HG03571 (cell line): ENCODE measurements at regions not wholly inside any gene's neighbourhood (a gene's known extent, or its start where the extent isn't known, plus 50 kb on each side); places are given as distances from the start of the nearest gene placed in this dataset.
"Not testable (repeated sequence)": the region's sequence is repeated elsewhere in the genome, so short reads cannot be mapped to it uniquely, and the experiment has no call there.

ENCODE experiments used
- ATAC-seq: cut with Tn5 transposase; IDR thresholded peaks from one replicate; pipeline ENCODE4 v1.9.1; 2021; ENCODE audit not compliant: unreplicated experiment

DNA sequence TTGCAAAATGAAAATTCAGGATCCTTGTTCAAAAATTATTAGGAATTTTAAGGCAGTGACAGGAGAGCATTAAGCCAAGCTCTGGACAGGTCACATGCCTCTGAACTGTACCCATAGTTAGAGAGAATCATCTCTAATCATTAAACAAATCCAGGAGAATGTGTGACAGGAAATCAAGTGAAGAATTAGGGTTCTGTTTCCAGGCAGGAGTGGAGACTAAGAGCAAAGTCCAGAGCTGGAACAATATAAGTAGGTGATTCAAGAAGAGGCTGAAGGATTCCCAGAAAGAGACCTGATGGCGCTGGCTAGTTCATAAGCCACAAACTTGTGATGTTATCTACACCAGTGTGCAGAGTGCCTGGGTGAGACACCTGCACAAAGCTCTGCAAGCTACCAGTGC lies 104.6 kb upstream of the PRKG2 start:
- no peak for ATAC-seq

GRCh38 chr4:81314897-81315470 lies 100.0 kb upstream of the PRKG2 start:
- no peak for ATAC-seq

DNA sequence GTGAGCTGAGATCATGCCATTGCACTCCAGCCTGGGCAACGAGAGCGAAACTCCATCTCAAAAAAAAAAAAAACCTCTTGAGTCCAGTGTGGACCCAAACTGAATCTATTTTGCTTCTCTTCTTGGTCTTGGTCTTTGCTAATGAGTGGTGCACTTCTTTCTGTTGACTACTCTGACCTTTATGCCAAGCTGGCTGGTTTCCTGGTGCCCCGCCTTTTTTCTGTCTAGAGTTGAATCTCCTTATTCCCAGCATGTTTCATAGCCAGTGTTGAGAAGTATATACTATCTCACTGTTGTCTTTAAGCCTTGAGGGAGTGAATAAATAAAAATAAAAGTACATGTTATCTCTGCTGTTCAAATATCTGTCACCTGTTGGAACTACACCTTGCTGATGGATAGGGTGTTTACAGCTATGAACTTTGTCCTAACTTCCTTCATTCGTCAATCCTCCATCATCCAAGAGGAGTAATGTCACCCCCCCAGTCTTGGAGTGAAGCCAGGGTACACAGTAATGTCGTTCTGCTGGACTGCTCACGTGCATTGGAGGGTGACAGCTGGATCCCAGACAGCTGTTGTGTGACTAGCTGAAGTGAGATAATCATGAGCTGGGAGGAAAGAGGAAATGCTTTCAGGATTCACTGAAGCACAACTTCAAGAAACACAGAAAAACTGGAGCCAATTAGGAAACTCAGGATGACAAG lies 99.3 kb upstream of the PRKG2 start:
- ATAC-seq: no peak

- no peak for ATAC-seq
Measured at GRCh38 chr4:81307991-81308390, 93.0 kb upstream of the PRKG2 start.

- no peak for ATAC-seq
Measured at GRCh38 chr4:81304871-81305270, 89.8 kb upstream of the PRKG2 start.

GRCh38 chr4:81300352-81300751 lies 85.3 kb upstream of the PRKG2 start:
- ATAC-seq: not testable (repeated sequence)

DNA sequence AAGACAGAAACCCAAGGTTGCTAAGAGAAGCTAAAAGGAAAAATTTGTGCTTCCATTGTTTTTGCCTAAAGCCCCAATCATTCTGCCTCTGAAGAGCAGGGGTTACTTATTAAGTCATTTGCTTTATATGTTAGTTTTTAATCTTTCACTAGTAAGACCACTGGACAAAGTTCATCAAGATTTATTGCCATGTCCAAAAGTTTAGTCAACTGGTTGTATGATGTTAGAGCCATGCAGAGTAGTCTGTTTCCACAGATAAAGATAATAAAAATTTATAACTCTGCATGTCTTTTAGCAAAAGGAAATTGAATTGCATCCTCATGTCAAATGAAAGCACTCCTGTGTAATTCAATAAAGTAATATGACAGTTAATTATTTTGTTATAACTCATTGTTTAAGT lies 75.8 kb upstream of the PRKG2 start:
- no peak for ATAC-seq

DNA sequence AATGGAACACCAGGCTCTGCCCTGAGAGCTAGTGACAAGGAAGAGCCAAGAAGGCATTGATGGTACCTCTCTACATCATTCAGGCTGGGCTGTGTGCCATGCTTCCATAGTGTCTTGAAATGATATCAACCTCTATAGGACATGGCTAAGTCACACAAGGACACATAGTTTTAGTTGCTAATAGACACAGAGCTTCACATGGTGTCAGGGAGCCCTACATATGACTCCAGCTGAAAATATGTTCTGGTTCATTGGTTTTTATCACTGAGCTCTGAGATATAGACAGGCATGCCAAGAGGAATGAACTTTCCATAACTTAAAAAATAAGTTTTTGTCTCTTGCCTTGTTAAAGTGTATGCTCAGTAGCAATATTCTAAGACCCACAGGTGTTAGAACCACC lies 72.1 kb upstream of the PRKG2 start:
- ATAC-seq: no peak

DNA sequence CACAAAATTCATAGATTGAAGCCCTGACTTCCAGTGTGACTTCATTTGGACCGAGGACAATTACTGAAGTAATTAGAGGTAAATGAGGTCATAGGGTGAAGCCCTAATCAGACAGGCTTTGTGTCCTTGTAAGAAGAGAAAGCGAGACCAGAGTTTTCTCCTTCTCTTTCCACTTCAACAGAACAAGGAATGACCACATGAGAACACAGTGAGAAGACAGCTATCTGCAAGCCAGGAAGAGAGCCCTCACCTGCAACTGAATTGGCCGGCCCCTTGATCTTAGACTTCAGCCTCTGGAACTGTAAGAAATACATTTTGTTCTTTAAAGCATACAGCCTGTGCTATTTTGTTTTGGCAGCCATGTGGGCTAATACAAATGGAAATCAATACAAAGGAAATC lies 67.1 kb upstream of the PRKG2 start:
- ATAC-seq: no peak

- no peak for ATAC-seq
Measured at GRCh38 chr4:81274460-81274859, 59.4 kb upstream of the PRKG2 start.

DNA sequence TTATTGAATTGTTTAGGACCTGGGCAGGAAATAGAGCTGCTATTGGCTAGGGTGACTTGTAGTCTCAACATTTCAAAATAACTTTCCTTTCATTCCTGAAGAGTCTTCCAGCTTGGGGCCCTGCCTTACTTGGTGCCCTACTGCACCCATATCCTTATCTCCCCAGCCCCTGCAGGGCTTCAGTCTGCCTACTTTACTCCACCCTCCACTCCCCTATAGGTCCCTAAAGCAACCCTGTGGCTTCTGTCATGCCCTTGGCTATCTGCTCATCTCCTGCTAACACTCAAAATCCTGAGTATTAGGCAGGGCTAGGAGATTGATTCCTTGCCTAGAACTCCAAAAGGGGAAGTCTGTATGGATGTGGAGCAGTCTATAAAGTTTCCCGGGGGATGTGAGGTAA lies 57.6 kb upstream of the PRKG2 start:
- no peak for ATAC-seq
